ENCODE measurements at regions not wholly inside any gene's neighbourhood (a gene's known extent, or its start where the extent isn't known, plus 50 kb on each side); places are given as distances from the start of the nearest gene placed in this dataset.

- Histone ChIP-seq H3K4me1 (no peaks in the 10 kb centered on the region), H3K4me3 (ENCODE audit: low read depth, low read length) (no peak overlapping the region), H3K27me3 (replicated peaks; ENCODE audit: control insufficient read depth, insufficient read depth, low read length) (no peaks in the 10 kb centered on the region), H3K36me3 (ENCODE audit: control insufficient read depth, insufficient read depth, low read length) (no peaks in the 10 kb centered on the region), H3K9me3 (no peaks in the 10 kb centered on the region)
- Mint-ChIP-seq H3K4me1 (ENCODE audit: low read depth, unreplicated experiment) (no peaks in the 10 kb centered on the region), H3K36me3 (ENCODE audit: insufficient read depth, unreplicated experiment) (no peaks in the 10 kb centered on the region), H3K4me3 (ENCODE audit: unreplicated experiment) (no peak overlapping the region), H3K27ac (ENCODE audit: unreplicated experiment) (no peak overlapping the region), H3K9me3 (ENCODE audit: unreplicated experiment) (no peaks in the 10 kb centered on the region), H3K27me3 (ENCODE audit: insufficient read depth, unreplicated experiment) (peaks cover 28% of the 10 kb centered on the region)
- ChIA-PET POLR2A (no interaction called here), CTCF (no interaction called here)
- intact Hi-C loops (cut with micrococcal nuclease; ENCODE audit: unreplicated experiment) = no loop called here
- TF ChIP-seq CTCF (IDR thresholded peaks at IDR 0.05; ENCODE audit: insufficient read depth in 1 of 2, low read depth in 1 of 2, low read length in 1 of 2, severe bottlenecking in 1 of 2, unreplicated experiment in 1 of 2) = no peak
- no peak for DNase-seq
- no TSS peak for BruUV-seq (replicated peaks)
Measured at GRCh38 chr2:2892892-2893291, 484.7 kb downstream of the EIPR1 start.

GRCh38 chr2:2892378-2892777, 485.2 kb downstream of the EIPR1 start:
- Mint-ChIP-seq H3K9me3 (ENCODE audit: unreplicated experiment) (no peaks in the 10 kb centered on the region), H3K4me3 (ENCODE audit: unreplicated experiment) (no peak overlapping the region), H3K36me3 (ENCODE audit: insufficient read depth, unreplicated experiment) (no peaks in the 10 kb centered on the region), H3K4me1 (ENCODE audit: low read depth, unreplicated experiment) (no peaks in the 10 kb centered on the region), H3K27ac (ENCODE audit: unreplicated experiment) (no peak overlapping the region), H3K27me3 (ENCODE audit: insufficient read depth, unreplicated experiment) (peaks cover 28% of the 10 kb centered on the region)
- Histone ChIP-seq H3K9me3 (no peaks in the 10 kb centered on the region), H3K27me3 (replicated peaks; ENCODE audit: control insufficient read depth, insufficient read depth, low read length) (no peaks in the 10 kb centered on the region), H3K4me1 (no peaks in the 10 kb centered on the region), H3K4me3 (ENCODE audit: low read depth, low read length) (no peak overlapping the region), H3K36me3 (ENCODE audit: control insufficient read depth, insufficient read depth, low read length) (no peaks in the 10 kb centered on the region)
- no TSS peak for BruUV-seq (replicated peaks)
- no peak for DNase-seq
- ChIA-PET CTCF (no interaction called here), POLR2A (no interaction called here)
- intact Hi-C loops (cut with micrococcal nuclease; ENCODE audit: unreplicated experiment) = no loop called here
- no peak for TF ChIP-seq CTCF (IDR thresholded peaks at IDR 0.05; ENCODE audit: insufficient read depth in 1 of 2, low read depth in 1 of 2, low read length in 1 of 2, severe bottlenecking in 1 of 2, unreplicated experiment in 1 of 2)

- Histone ChIP-seq H3K36me3 (ENCODE audit: control insufficient read depth, insufficient read depth, low read length) (no peaks in the 10 kb centered on the region), H3K27me3 (replicated peaks; ENCODE audit: control insufficient read depth, insufficient read depth, low read length) (no peaks in the 10 kb centered on the region), H3K4me1 (no peaks in the 10 kb centered on the region), H3K4me3 (ENCODE audit: low read depth, low read length) (no peak overlapping the region), H3K9me3 (no peaks in the 10 kb centered on the region)
- DNase-seq = no peak
- Mint-ChIP-seq H3K27me3 (ENCODE audit: insufficient read depth, unreplicated experiment) (peaks cover 21% of the 10 kb centered on the region), H3K36me3 (ENCODE audit: insufficient read depth, unreplicated experiment) (no peaks in the 10 kb centered on the region), H3K4me3 (ENCODE audit: unreplicated experiment) (no peak overlapping the region), H3K4me1 (ENCODE audit: low read depth, unreplicated experiment) (no peaks in the 10 kb centered on the region), H3K27ac (ENCODE audit: unreplicated experiment) (no peak overlapping the region), H3K9me3 (ENCODE audit: unreplicated experiment) (no peaks in the 10 kb centered on the region)
- TF ChIP-seq CTCF (IDR thresholded peaks at IDR 0.05; ENCODE audit: insufficient read depth in 1 of 2, low read depth in 1 of 2, low read length in 1 of 2, severe bottlenecking in 1 of 2, unreplicated experiment in 1 of 2) = no peak
- ChIA-PET POLR2A (no interaction called here), CTCF (no interaction called here)
- no TSS peak for BruUV-seq (replicated peaks)
- intact Hi-C loops (cut with micrococcal nuclease; ENCODE audit: unreplicated experiment) = no loop called here
Measured at GRCh38 chr2:2890901-2891300, 486.7 kb downstream of the EIPR1 start.

Data from Caco-2 (cell line).